Prostate gland (tissue), 2 donors: ENCODE measurements at regions not wholly inside any gene's neighbourhood (a gene's known extent, or its start where the extent isn't known, plus 50 kb on each side); places are given as distances from the start of the nearest gene placed in this dataset.

Source experiments
- CTCF ChIP-seq, 4 experiments: fragments of 200-600 bp in 2 of 4; fragments of 450-650 bp in 2 of 4; sonication (generic) in 2 of 4; IDR thresholded peaks; 1 replicate in 3 of 4; 2 replicates in 1 of 4; pipeline ENCODE4 v1.5.1; 2016 to 2019; ENCODE audit warnings: antibody characterized with exemption in 4 of 4, mild to moderate bottlenecking in 2 of 4, moderate library complexity in 2 of 4
- POLR2A ChIP-seq: fragments of 450-650 bp; IDR thresholded peaks from one replicate; pipeline ENCODE4 v1.6.1; 2016; ENCODE audit warnings: antibody characterized with exemption, mild to moderate bottlenecking

GRCh38 chr2:15875969-15876705, 64.2 kb upstream of the MYCN start:
- TF ChIP-seq CTCF (IDR thresholded peaks at IDR 0.05) (no peak), POLR2A (no peak)
